ENCODE measurements at regions not wholly inside any gene's neighbourhood (a gene's known extent, or its start where the extent isn't known, plus 50 kb on each side); places are given as distances from the start of the nearest gene placed in this dataset.

GRCh38 chr1:193312432-193312831 lies 126.0 kb upstream of the B3GALT2 start (continued):
- TF ChIP-seq SAFB (IDR thresholded peaks at IDR 0.05; ENCODE audit: borderline replicate concordance, low read depth, low read length) (no peak), ZNF384 (IDR thresholded peaks at IDR 0.05; ENCODE audit: low read depth, low read length) (no peak), OTX1 (CRISPR knock-in tag; IDR thresholded peaks at IDR 0.05) (no peak), DMBX1 (CRISPR knock-in tag; IDR thresholded peaks at IDR 0.05; ENCODE audit: borderline replicate concordance) (no peak), FOXP1 (CRISPR knock-in tag; IDR thresholded peaks at IDR 0.05) (no peak)

GRCh38 chr1:193311226-193311948 lies 125.0 kb upstream of the B3GALT2 start:
- Histone ChIP-seq H3K4me2 (ENCODE audit: insufficient read depth, low read length) (no peak overlapping the region), H3K9ac (ENCODE audit: insufficient read depth in 1 of 2, low read depth in 2 of 2, low read length in 2 of 2) (no peak overlapping the region), H3K9me1 (ENCODE audit: control insufficient read depth, insufficient read depth, low read length) (no peaks in the 10 kb centered on the region), H3K79me2 (ENCODE audit: control insufficient read depth, insufficient read depth, low read length) (no peaks in the 10 kb centered on the region), H2AFZ (ENCODE audit: low read depth, low read length) (no peak overlapping the region), H3K27me3 (ENCODE audit: control insufficient read depth in 2 of 2, insufficient read depth in 2 of 2, low read length in 2 of 2) (peaks cover 0 to 9% of the 10 kb centered on the region in 2 experiments; a peak in 1 of 5 replicates), H3K4me3 (no peak overlapping the region), H3K9me3 (replicated peaks; ENCODE audit: control insufficient read depth, insufficient read depth, low read depth, low read length) (no peaks in the 10 kb centered on the region), H3K36me3 (ENCODE audit: control insufficient read depth, insufficient read depth, low read length) (no peaks in the 10 kb centered on the region), H3K27ac (ENCODE audit: extremely low read depth, low read depth, low read length) (no peak overlapping the region), H4K20me1 (replicated peaks; ENCODE audit: control insufficient read depth, insufficient read depth, low read length) (no peaks in the 10 kb centered on the region), H3K4me1 (replicated peaks in 1 of 2; ENCODE audit: control insufficient read depth in 2 of 2, insufficient read depth in 2 of 2, low read length in 2 of 2) (no peaks in the 10 kb centered on the region)
- ChIA-PET CTCF (ENCODE audit: low intra/inter-chr PET ratio) (no interaction called here), POLR2A (interaction anchor here (0.6 kb wide), 1 partner anchor 1803 kb away, joined by 3 read pairs; no protein-coding TSS in a partner anchor)
- in situ Hi-C loops (cut with MboI) = no loop called here
- ATAC-seq (no peak), DNase-seq (ENCODE audit: extremely low read depth in 1 of 4, low spot score in 3 of 4) (no peak), FAIRE-seq (no peak)
- intact Hi-C loops (cut with micrococcal nuclease) = no loop called here
- BruUV-seq (replicated peaks) = no TSS peak
- 1% methylated on average over 4 of the region's 4 CpGs for WGBS (ENCODE audit: insufficient coverage, low coverage, missing lambda C conversion rate)
- TF ChIP-seq, protein P1, sequence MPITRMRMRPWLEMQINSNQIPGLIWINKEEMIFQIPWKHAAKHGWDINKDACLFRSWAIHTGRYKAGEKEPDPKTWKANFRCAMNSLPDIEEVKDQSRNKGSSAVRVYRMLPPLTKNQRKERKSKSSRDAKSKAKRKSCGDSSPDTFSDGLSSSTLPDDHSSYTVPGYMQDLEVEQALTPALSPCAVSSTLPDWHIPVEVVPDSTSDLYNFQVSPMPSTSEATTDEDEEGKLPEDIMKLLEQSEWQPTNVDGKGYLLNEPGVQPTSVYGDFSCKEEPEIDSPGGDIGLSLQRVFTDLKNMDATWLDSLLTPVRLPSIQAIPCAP (CRISPR knock-in tag; IDR thresholded peaks at IDR 0.05; ENCODE audit: borderline replicate concordance) = no peak
- TF ChIP-seq NR3C1 (CRISPR knock-in tag; IDR thresholded peaks at IDR 0.05) = no peak
- TF ChIP-seq ZNF584 (CRISPR knock-in tag; IDR thresholded peaks at IDR 0.05; ENCODE audit: low read depth) = no peak

Measured in K562 (cell line).